ENCODE measurements at regions not wholly inside any gene's neighbourhood (a gene's known extent, or its start where the extent isn't known, plus 50 kb on each side); places are given as distances from the start of the nearest gene placed in this dataset.
"Not testable (repeated sequence)": the region's sequence is repeated elsewhere in the genome, so short reads cannot be mapped to it uniquely, and the experiment has no call there.

GRCh38 chr16:86216591-86216990 lies 293.7 kb upstream of the FOXF1 start:
- DNase-seq (ENCODE audit: low spot score) = no peak

- DNase-seq (ENCODE audit: low spot score) = no peak
These were observed 293.1 kb upstream of the FOXF1 start for GRCh38 chr16:86217001-86217890.

GRCh38 chr16:86217891-86218270 lies 292.4 kb upstream of the FOXF1 start:
- DNase-seq (ENCODE audit: low spot score) = no peak

- DNase-seq (ENCODE audit: low spot score) = no peak
These were observed 291.7 kb upstream of the FOXF1 start for GRCh38 chr16:86218479-86219170.

- DNase-seq (ENCODE audit: low spot score) = no peak
These were observed 290.5 kb upstream of the FOXF1 start for GRCh38 chr16:86219655-86220445.

- DNase-seq (ENCODE audit: low spot score) = no peak
These were observed 289.8 kb upstream of the FOXF1 start for GRCh38 chr16:86220561-86220960.

GRCh38 chr16:86221085-86221484 lies 289.2 kb upstream of the FOXF1 start:
- DNase-seq (ENCODE audit: low spot score) = no peak

- DNase-seq (ENCODE audit: low spot score) = no peak
These were observed 287.8 kb upstream of the FOXF1 start for GRCh38 chr16:86222547-86222946.

- DNase-seq (ENCODE audit: low spot score) = no peak
These were observed 287.3 kb upstream of the FOXF1 start for GRCh38 chr16:86222965-86223551.

GRCh38 chr16:86224126-86224525 lies 286.2 kb upstream of the FOXF1 start:
- DNase-seq (ENCODE audit: low spot score) = no peak

GRCh38 chr16:86224629-86225028 lies 285.7 kb upstream of the FOXF1 start:
- no peak for DNase-seq (ENCODE audit: low spot score)

- no peak for DNase-seq (ENCODE audit: low spot score)
These were observed 284.4 kb upstream of the FOXF1 start for GRCh38 chr16:86225905-86226371.

GRCh38 chr16:86227041-86227440 lies 283.3 kb upstream of the FOXF1 start:
- DNase-seq (ENCODE audit: low spot score) = no peak

GRCh38 chr16:86227801-86228200 lies 282.5 kb upstream of the FOXF1 start:
- no peak for DNase-seq (ENCODE audit: low spot score)

- no peak for DNase-seq (ENCODE audit: low spot score)
These were observed 281.6 kb upstream of the FOXF1 start for GRCh38 chr16:86228713-86229112.

GRCh38 chr16:86229283-86229682 lies 281.0 kb upstream of the FOXF1 start:
- no peak for DNase-seq (ENCODE audit: low spot score)

- DNase-seq (ENCODE audit: low spot score) = no peak
These were observed 280.3 kb upstream of the FOXF1 start for GRCh38 chr16:86229866-86230656.

- DNase-seq (ENCODE audit: low spot score) = no peak
These were observed 278.9 kb upstream of the FOXF1 start for GRCh38 chr16:86231321-86231995.

GRCh38 chr16:86231996-86232350 lies 278.4 kb upstream of the FOXF1 start:
- no peak for DNase-seq (ENCODE audit: low spot score)

GRCh38 chr16:86232496-86232895 lies 277.8 kb upstream of the FOXF1 start:
- no peak for DNase-seq (ENCODE audit: low spot score)

GRCh38 chr16:86233506-86233905 lies 276.8 kb upstream of the FOXF1 start:
- not testable (repeated sequence) for DNase-seq (ENCODE audit: low spot score)

Measured in CD4-positive, alpha-beta T cell treated with Interleukin-6 at 100 ng/mL for 8 hours (primary cell).